Sigmoid colon (tissue), 4 donors: ENCODE measurements at regions not wholly inside any gene's neighbourhood (a gene's known extent, or its start where the extent isn't known, plus 50 kb on each side); places are given as distances from the start of the nearest gene placed in this dataset.
"Not testable (repeated sequence)": the region's sequence is repeated elsewhere in the genome, so short reads cannot be mapped to it uniquely, and the experiment has no call there.

ENCODE experiments used
- CTCF ChIP-seq, 4 experiments: fragments of 450-650 bp in 3 of 4; fragments of 200-600 bp in 1 of 4; IDR thresholded peaks; one replicate each; pipeline ENCODE4 v1.5.1; 2016 to 2019; ENCODE audit warnings: antibody characterized with exemption in 4 of 4, mild to moderate bottlenecking in 3 of 4, moderate library complexity in 2 of 4
- EP300 ChIP-seq, 4 donors: sonication (generic); formaldehyde crosslinking; IDR thresholded peaks; one replicate each; pipeline ENCODE4 v1.6.1; 2017; ENCODE audit warnings: antibody characterized with exemption in 4 of 4

GRCh38 chr3:182431972-182432371 lies 361.3 kb upstream of the ATP11B start:
- TF ChIP-seq EP300, CTCF (IDR thresholded peaks at IDR 0.05): not testable (repeated sequence)
